Activated CD4-positive, alpha-beta memory T cell treated with anti-CD3 and anti-CD28 coated beads, Interleukin-2, amount 10 ng/mL, durations not matched to agents 7 days and 5 days (primary cell): ENCODE measurements at regions not wholly inside any gene's neighbourhood (a gene's known extent, or its start where the extent isn't known, plus 50 kb on each side); places are given as distances from the start of the nearest gene placed in this dataset.
"Not testable (repeated sequence)": the region's sequence is repeated elsewhere in the genome, so short reads cannot be mapped to it uniquely, and the experiment has no call there.

Source experiments
- CTCF ChIA-PET: fragments of 350-600 bp; sonication (Branson Sonifier 250); formaldehyde crosslinking; loops from one replicate; lab custom pipeline; 2021; ENCODE audit warnings: antibody characterized with exemption, inconsistent platforms; lab: Charles Lee
- POLR2A ChIA-PET: fragments of 350-600 bp; sonication (Branson Sonifier 250); formaldehyde crosslinking; loops from one replicate; lab custom pipeline; 2021; ENCODE audit warnings: antibody characterized with exemption; lab: Charles Lee
- DNase-seq: peaks from one replicate; pipeline ENCODE4 v3.0.0-alpha.2; 2020
- H3K27ac Mint-ChIP-seq: one replicate; pipeline ENCODE4 v1.8.0; 2021; ENCODE audit warnings: mild to moderate bottlenecking, mixed read lengths
- H3K27me3 Mint-ChIP-seq: one replicate; pipeline ENCODE4 v1.8.0; 2021; ENCODE audit warnings: mixed read lengths
- H3K36me3 Mint-ChIP-seq: one replicate; pipeline ENCODE4 v1.8.0; 2021; ENCODE audit warnings: low read depth, mixed read lengths
- H3K4me1 Mint-ChIP-seq: one replicate; pipeline ENCODE4 v1.8.0; 2021; ENCODE audit warnings: mixed read lengths
- H3K4me3 Mint-ChIP-seq: one replicate; pipeline ENCODE4 v1.8.0; 2021; ENCODE audit warnings: mild to moderate bottlenecking, mixed read lengths
- H3K9me3 Mint-ChIP-seq: one replicate; pipeline ENCODE4 v1.8.0; 2021; ENCODE audit warnings: mixed read lengths

DNA sequence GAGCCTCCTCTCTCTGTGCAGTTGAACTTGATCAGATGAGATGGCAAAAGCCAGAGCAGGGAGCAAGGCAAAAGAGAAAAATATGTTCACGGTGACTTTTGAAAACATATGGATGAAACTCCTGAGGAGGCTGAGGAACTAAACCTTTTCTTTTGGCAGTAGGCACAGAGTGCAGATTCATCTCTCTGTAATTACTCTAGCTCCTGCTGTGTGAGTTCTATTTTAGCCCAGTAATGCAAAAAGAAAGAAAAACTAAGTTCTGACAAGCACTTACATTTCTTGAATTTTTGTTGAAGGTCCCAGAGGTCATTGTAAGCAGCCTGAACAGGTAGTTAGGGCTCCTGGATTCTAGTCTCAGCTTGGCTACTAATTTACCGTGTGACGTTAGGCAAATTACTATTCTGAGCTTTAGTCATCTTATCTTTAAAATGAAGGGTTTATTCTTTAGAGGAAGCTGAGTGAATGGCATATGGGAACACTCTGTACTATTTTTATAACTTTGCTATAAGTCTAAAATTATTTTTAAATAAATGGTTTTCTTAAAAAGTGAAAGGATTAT is 114.7 kb upstream of the NBPF26 start:
- H3K27ac Mint-ChIP-seq, H3K4me3 Mint-ChIP-seq, H3K4me1 Mint-ChIP-seq, POLR2A ChIA-PET, H3K27me3 Mint-ChIP-seq, H3K9me3 Mint-ChIP-seq, DNase-seq, CTCF ChIA-PET, H3K36me3 Mint-ChIP-seq: not testable (repeated sequence)

DNA sequence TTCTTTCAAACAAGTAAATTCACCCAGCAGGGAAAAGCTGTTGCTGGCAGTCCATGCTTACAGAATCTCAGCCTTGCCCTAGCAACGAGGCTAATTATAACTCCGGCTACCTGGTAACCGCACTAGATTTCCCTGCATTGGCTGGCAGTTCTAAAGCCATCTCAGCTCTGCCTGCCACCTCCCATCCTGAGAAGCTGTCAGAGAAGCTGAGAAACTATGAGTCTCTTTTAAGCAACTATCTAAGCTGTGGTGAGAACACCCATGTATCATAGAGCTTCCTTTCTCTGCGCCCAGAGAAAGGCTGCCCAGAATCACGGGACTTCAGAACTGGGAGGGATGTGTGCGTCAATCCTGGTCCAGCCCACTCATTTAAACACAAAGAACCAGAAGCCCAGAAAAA is 113.9 kb upstream of the NBPF26 start:
- H3K27ac Mint-ChIP-seq, CTCF ChIA-PET, DNase-seq, H3K4me1 Mint-ChIP-seq, H3K9me3 Mint-ChIP-seq, POLR2A ChIA-PET, H3K27me3 Mint-ChIP-seq, H3K4me3 Mint-ChIP-seq, H3K36me3 Mint-ChIP-seq: not testable (repeated sequence)

DNA sequence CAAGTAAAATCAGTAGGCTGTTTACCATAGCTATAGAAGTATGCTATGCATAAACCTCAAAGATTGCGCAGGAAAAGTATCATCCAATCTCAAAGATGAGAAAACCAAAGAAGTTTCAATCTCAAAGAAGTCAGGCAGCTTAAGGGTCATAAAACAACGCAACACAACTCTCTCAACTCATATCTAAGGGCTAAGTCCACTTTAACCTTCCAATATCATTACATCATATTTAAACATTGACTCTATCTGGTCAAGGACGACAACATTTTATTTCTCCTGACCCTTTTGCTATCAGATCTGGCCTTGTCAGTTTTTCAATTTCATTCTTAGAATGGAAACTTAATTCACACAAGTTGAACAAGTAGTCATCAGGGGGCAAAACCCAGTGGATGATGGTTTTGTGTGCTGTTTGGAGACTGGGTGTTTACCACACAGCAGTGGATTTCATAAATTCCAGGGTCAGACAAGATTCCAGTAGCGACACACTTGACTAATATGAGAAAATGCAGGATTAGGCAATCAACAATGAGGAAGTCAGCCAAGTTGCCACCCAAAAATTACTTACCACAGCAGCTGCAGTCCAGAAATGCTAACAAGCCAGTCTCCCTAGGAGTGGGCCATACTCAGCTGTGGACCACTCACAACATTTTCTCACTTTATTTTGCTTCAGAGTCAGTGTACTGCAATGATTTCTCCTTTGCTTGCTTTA is 108.7 kb upstream of the NBPF26 start:
- DNase-seq, H3K27ac Mint-ChIP-seq, H3K9me3 Mint-ChIP-seq, H3K4me3 Mint-ChIP-seq, H3K27me3 Mint-ChIP-seq, H3K36me3 Mint-ChIP-seq, CTCF ChIA-PET, H3K4me1 Mint-ChIP-seq, POLR2A ChIA-PET: not testable (repeated sequence)

DNA sequence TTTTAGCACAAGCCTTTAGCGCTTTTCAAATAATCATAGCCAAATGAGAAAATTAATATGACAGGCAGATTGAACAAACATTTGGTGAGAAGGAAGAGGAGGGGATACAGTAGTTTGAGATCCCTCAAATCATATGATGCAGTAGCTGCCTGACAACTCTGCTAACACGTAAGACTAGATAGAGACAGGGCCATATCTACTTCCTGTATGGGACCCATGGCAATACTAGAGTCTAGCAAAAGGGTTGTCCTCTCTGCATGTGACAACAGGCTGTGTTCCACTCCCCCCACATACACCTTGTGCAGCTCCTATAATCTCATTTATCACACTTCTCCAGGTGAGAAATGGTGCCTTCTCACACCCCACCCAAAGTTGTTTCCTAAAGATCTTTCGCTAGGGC is 106.3 kb upstream of the NBPF26 start:
- DNase-seq, H3K27ac Mint-ChIP-seq, POLR2A ChIA-PET, H3K27me3 Mint-ChIP-seq, H3K9me3 Mint-ChIP-seq, H3K4me1 Mint-ChIP-seq, H3K36me3 Mint-ChIP-seq, H3K4me3 Mint-ChIP-seq, CTCF ChIA-PET: not testable (repeated sequence)

DNA sequence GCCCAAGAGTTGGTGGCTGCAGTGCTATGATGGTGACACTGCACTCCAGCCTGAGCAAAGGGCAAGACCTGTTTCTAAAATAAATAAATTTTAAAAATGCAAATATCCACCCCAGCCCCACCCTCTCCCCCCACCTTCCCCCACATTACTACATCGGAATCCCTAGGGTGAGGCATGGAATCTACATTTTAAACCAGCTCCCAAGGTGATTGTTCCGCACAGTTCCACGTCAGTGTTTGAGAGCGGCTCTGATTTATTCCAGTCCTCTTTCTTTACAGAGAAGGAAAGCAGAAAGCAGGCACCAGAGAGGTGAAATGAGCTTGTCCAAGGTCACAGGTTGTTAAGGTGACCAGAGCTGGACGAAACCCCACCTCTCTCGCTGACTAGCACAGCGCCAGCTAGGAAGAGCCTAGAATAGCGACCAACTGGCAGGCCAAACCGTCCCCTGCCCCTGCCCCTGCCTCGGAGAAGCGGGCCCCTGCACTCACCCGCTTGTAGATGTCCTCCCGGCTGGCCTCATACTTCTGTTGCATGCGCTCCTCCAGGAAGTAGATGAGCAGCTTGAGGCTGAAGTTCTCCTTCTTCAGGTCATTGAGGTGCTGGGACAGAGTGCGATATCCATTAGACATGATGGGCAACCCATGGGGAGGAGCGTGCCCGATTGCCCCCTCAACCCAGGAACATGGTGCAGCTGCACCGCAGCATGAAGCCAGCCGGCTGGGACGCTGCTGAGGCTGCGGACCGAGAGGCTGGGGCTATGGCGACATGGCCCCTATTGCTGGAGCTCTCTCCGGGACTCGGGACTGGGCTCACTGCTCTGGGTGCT is 103.7 kb upstream of the NBPF26 start:
- H3K36me3 Mint-ChIP-seq, CTCF ChIA-PET, POLR2A ChIA-PET, H3K4me3 Mint-ChIP-seq, H3K27me3 Mint-ChIP-seq, DNase-seq, H3K27ac Mint-ChIP-seq, H3K9me3 Mint-ChIP-seq, H3K4me1 Mint-ChIP-seq: not testable (repeated sequence)

DNA sequence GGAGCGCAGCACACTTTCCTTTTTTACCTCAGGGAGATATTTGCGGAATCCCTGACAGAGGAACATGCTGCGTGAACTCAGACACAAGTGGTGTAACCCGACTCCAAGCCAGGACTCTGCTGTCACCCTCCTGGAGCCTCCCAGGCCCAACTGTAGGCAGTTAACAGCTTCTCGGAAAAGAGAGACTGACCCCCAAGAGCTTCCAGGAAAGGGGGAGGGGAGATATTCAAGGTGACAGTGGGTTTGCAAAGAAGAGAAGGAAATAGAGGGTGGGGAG is 103.1 kb upstream of the NBPF26 start:
- H3K27ac Mint-ChIP-seq, DNase-seq, H3K4me1 Mint-ChIP-seq, H3K9me3 Mint-ChIP-seq, H3K36me3 Mint-ChIP-seq, POLR2A ChIA-PET, H3K27me3 Mint-ChIP-seq, H3K4me3 Mint-ChIP-seq, CTCF ChIA-PET: not testable (repeated sequence)

DNA sequence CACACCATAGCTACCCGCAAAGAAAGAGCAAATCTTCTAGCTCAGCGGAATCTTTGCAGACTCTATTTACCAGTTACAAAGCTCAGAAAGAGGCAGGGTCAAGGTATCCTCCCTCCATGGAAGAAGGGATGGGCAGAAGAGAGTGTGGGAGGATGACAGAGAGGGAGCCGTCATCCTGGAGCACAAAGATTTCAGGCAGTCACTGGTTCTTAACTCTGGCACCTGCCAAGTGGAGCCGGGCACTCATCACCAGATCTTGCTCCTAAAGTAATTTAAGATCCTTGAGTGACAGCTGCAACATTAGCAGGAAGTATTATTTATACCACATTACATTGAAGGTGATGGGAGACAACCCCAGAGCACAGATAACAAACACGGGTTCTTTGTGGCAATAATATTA is 102.5 kb upstream of the NBPF26 start:
- H3K9me3 Mint-ChIP-seq, H3K4me1 Mint-ChIP-seq, CTCF ChIA-PET, H3K36me3 Mint-ChIP-seq, H3K27me3 Mint-ChIP-seq, H3K27ac Mint-ChIP-seq, DNase-seq, POLR2A ChIA-PET, H3K4me3 Mint-ChIP-seq: not testable (repeated sequence)

DNA sequence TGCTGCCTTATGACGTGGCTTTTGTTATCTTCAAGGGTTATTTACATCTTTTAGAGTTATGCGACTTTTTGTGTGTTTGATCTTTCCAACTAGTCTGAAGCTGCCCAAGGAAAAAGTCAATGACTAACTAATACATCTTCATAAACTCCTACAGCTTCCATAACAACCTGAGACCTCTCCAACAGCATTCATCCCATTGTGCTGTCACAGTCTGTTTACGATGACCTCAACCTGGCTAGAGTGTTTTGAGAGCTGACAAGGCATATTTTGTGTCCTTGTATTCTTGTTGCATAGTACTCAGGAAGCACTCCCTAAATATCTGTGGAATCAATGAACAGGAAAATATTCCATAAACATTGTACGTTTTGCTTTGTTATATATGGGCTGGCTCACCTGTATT is 100.2 kb upstream of the NBPF26 start:
- DNase-seq, H3K36me3 Mint-ChIP-seq, CTCF ChIA-PET, H3K4me3 Mint-ChIP-seq, POLR2A ChIA-PET, H3K27ac Mint-ChIP-seq, H3K9me3 Mint-ChIP-seq, H3K27me3 Mint-ChIP-seq, H3K4me1 Mint-ChIP-seq: not testable (repeated sequence)

DNA sequence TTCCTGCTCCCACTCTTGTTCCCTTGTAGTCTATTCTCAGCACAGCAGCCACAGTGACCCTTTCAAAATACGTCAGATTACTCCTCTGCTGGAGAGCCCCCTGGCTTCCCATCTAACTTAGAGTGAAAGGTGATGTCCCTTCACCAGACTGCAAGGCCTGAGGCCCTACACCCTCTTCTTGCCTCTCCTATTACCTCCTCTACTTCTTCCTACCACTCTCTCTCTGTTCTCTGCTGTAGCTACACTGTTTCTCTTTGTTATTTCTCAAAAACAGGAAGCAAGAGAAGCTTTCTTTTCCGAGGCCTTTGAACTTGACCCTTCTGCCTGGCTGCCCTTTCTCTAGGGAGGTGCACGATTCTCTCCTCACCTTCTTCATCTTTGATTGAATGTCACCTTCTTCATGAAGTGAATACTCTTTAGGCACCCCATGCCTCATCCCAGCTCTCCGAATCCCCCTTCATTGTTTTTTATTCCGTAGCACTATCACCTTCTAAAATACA is 99.1 kb upstream of the NBPF26 start:
- POLR2A ChIA-PET, CTCF ChIA-PET, H3K4me3 Mint-ChIP-seq, DNase-seq, H3K27me3 Mint-ChIP-seq, H3K36me3 Mint-ChIP-seq, H3K27ac Mint-ChIP-seq, H3K4me1 Mint-ChIP-seq, H3K9me3 Mint-ChIP-seq: not testable (repeated sequence)

DNA sequence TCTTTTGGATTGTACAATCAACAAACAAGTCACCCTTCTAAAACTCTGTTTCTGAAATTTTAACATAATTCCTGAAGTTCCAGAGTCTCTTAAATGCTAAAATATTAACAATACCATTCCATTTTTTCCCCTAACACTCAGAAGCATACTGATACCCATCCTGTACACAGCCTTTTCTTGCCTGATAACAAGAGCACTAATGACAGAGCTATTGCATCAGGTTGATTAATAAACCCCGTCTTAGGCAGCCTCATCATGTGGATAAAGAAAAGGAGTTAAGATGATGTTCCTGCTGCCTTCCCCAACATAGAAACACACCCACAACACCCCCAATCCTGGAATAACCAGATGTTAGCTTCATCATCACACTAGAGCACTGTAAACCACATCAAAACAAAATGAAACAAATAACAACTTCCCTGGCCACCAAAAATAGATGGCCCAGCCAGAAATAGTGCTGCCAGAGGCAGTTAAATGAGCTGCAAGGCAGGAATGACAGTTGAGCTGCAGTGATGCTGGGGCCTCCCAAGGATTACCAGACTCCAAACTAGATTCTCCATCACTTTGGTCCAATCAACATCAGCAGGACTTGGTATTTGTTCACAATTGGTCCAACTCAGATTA is 93.8 kb upstream of the NBPF26 start:
- H3K36me3 Mint-ChIP-seq, H3K4me1 Mint-ChIP-seq, POLR2A ChIA-PET, H3K27me3 Mint-ChIP-seq, H3K4me3 Mint-ChIP-seq, H3K27ac Mint-ChIP-seq, DNase-seq, H3K9me3 Mint-ChIP-seq, CTCF ChIA-PET: not testable (repeated sequence)

DNA sequence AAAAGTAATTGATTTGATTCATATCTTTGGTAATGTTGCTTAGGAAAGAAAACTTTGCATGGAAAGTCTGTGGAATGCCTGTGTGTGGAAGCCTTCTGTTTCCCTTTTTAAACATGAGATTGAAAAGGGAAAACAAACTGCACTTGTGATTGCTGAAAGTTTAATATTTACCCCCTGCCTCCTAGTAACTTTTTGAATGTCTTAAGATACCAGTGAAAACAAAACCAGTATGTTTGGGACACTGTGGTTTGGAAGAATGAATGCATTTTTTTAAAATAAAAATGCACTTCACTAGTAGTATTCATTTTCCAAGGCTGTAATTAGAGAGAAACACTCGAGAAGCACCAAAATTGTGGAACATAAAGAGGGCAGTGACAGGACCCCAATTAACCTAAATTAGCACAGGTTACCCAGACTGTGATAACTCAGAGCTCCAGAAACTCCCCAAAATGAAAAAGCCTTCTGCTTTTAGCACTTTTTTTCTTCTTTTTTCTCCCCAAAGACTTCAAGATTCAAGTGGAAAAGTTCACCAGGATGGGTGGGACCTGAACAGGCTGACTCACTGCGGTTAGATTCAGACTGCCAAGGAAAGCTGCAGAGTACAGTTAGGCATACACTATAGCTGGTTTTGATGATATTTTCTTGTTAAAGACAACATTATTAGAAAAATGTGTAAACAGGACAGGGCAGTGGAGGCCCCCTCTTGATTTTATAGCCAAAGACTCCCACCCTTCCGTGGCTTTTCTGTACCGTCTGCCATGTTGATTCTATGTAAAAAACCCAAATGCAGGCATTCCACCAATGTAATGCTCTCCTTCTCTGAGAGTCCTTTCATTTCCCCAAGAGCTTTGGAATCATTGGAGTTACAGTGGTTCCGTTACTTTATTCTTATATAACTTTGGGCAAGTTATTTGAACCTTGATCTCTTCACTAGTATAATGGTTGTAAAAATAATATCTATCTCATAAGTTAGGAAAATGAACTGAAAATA is 88.6 kb upstream of the NBPF26 start:
- CTCF ChIA-PET, POLR2A ChIA-PET, H3K27me3 Mint-ChIP-seq, H3K9me3 Mint-ChIP-seq, H3K4me1 Mint-ChIP-seq, H3K36me3 Mint-ChIP-seq, H3K4me3 Mint-ChIP-seq, H3K27ac Mint-ChIP-seq, DNase-seq: not testable (repeated sequence)

DNA sequence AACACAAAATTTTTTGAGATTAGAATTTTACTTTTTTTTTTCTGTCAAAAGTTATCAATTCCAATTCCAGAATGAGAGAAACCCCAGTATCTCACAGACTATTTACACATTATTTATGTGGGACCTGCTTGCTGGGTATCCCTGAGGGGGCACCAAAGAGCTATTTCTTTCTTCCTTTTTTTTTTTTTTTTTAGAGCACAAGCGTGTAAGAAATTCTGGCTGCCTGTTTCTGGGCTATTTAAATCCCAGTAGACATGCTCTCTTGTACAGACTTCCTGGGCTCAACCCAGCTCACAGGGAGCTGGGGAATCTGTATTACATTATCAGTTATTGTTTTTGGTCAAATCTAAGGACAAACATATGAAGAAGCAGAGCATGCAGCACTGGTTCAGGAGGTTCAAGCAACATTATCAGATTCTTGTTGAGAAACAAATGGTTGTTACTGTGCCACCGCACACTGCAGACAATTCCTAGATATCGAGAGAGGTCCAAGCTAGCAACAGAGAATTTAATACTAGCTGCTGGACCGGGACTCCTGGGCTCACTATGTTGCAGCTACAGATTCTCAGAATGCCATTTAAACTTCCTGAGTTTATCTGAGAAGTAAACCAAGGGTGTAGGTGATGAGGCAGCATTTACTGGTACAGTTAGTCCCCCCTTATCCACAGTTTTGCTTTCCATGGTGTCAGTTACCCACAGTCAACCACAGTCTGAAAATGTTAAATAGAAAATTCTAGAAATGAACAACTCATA is 83.3 kb upstream of the NBPF26 start:
- H3K4me3 Mint-ChIP-seq, DNase-seq, POLR2A ChIA-PET, H3K9me3 Mint-ChIP-seq, H3K27me3 Mint-ChIP-seq, H3K36me3 Mint-ChIP-seq, CTCF ChIA-PET, H3K4me1 Mint-ChIP-seq, H3K27ac Mint-ChIP-seq: not testable (repeated sequence)
